ENCODE measurements at regions not wholly inside any gene's neighbourhood (a gene's known extent, or its start where the extent isn't known, plus 50 kb on each side); places are given as distances from the start of the nearest gene placed in this dataset.

DNA sequence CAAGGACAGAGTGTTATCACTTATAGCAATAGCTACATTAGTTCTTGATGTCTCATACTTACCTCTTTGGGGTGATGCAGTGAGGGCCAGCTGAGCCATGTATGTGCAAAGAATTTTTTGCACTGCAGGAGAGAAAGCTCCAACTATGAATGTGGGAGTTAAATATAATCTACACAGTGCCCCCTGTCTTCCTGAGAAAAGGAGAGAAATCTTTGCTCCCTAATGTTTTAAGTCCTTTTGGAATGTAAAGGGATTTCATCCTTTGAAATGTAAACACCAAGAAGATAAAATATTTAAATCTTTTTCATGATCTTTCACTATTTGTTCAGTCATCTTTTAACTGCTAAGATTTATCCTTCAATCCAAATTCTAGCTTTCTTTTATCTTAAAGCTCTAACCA is 822.1 kb downstream of the TENT5A start:
- Histone ChIP-seq H3K4me3 (ENCODE audit: low read length) (no peak overlapping the region), H3K27ac (ENCODE audit: low read depth, low read length) (no peak overlapping the region), H3K4me1 (ENCODE audit: insufficient read depth, low read length) (no peaks in the 10 kb centered on the region), H3K9ac (ENCODE audit: low read depth, low read length) (no peak overlapping the region), H3K9me3 (ENCODE audit: insufficient read depth, low read depth, low read length) (peaks cover 9% of the 10 kb centered on the region; the same call in 1 of the 2 replicates), H3K36me3 (ENCODE audit: insufficient read depth, low read length) (no peaks in the 10 kb centered on the region), H3K27me3 (ENCODE audit: insufficient read depth, low read length) (no peaks in the 10 kb centered on the region)

DNA sequence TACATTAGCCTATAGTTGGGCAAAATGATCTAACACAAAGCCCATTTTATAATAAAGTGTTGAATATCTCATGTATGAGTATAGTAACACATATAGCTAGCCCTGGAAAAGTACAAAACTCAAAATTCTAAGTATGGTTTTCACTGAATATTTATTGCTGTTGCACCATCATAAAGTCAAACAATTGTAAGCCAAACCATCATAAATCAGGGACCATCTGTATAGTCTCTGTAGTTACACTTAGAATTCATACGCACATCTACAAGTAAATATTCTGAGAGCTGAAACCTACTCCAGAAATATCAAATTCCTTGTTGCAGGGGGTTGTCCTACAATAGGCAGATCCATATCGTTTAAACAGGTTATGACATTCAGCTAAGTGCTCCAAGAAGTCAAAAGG is 817.3 kb downstream of the BCKDHB start:
- no peak overlapping the region for H3K27ac ChIP-seq (ENCODE audit: low read depth, low read length)
- no peaks in the 10 kb centered on the region for H3K27me3 ChIP-seq (ENCODE audit: insufficient read depth, low read length)
- H3K4me3 ChIP-seq (ENCODE audit: low read length), result no peak overlapping the region
- 96% methylated on average over 2 of the region's 2 CpGs for WGBS
- peaks cover 6% of the 10 kb centered on the region; the same call in 1 of the 2 replicates for H3K9me3 ChIP-seq (ENCODE audit: insufficient read depth, low read depth, low read length)
- no peaks in the 10 kb centered on the region for H3K4me1 ChIP-seq (ENCODE audit: insufficient read depth, low read length)
- no peaks in the 10 kb centered on the region for H3K36me3 ChIP-seq (ENCODE audit: insufficient read depth, low read length)
- H3K9ac ChIP-seq (ENCODE audit: low read depth, low read length), result no peak overlapping the region

DNA sequence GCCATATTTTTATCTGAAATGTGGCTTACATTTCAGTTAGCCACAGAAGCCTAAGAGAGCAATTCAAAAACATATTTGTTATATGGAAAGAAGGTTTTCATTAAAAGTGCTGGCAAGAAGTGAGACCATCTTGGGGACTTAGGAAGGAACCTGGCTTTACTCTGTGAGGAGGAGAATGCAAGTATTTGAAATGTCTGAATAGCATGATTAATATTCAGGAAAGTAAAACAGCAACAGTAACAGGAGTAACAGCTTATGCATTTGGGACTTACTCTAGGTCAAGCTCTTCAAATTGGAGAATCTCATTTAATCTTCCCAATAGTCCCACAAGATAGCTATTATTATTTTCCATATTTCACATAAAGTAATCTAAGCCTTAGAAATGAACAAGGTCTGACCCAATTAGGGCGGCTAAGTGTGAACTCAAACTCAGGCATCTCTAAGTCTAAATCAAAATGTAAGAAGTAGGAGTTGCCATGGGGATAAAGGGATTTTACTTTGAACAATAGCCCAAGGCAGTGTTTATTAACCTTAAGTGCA is 816.5 kb downstream of the BCKDHB start:
- H3K36me3 ChIP-seq (ENCODE audit: insufficient read depth, low read length), result no peaks in the 10 kb centered on the region
- no peak overlapping the region for H3K27ac ChIP-seq (ENCODE audit: low read depth, low read length)
- WGBS, result 93% methylated on average over 1 of the region's 1 CpG
- H3K9ac ChIP-seq (ENCODE audit: low read depth, low read length), result no peak overlapping the region
- no peak overlapping the region for H3K4me3 ChIP-seq (ENCODE audit: low read length)
- no peaks in the 10 kb centered on the region for H3K27me3 ChIP-seq (ENCODE audit: insufficient read depth, low read length)
- peaks cover 6% of the 10 kb centered on the region; the same call in 1 of the 2 replicates for H3K9me3 ChIP-seq (ENCODE audit: insufficient read depth, low read depth, low read length)
- H3K4me1 ChIP-seq (ENCODE audit: insufficient read depth, low read length), result no peaks in the 10 kb centered on the region

DNA sequence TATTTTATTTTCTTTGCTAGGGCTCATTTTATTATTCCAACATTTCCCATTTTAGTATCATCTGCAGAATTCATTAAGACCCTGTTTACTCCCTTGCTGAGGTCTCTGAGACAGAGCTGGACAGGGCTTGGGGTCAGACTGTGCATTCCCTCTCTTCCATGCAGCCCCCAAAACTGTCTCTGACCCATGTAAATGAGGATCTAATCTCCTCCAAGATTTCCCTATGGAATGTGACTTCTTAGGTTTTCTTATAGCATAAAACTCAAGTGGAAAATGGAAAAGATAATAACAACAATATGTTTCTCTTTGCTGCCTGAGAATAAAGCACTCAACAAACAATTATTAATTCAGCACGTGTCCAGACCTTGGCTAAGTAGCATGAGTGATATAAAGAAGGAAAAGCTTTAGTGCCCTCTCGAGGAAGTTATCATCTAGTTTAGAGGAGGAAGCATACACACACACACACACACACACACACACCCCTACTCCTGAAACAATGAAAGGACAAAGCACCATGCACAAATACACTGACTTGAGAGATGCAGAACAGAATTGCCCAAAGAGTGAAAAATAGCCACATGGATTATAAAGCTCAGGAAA is 815.5 kb downstream of the BCKDHB start:
- no peak overlapping the region for H3K27ac ChIP-seq (ENCODE audit: low read depth, low read length)
- no peak overlapping the region for H3K4me3 ChIP-seq (ENCODE audit: low read length)
- peaks cover 5% of the 10 kb centered on the region; the same call in 1 of the 2 replicates for H3K9me3 ChIP-seq (ENCODE audit: insufficient read depth, low read depth, low read length)
- H3K9ac ChIP-seq (ENCODE audit: low read depth, low read length), result no peak overlapping the region
- no peaks in the 10 kb centered on the region for H3K4me1 ChIP-seq (ENCODE audit: insufficient read depth, low read length)
- no CpG with 5 or more reads among the region's 2 CpGs for WGBS
- H3K27me3 ChIP-seq (ENCODE audit: insufficient read depth, low read length), result no peaks in the 10 kb centered on the region
- no peaks in the 10 kb centered on the region for H3K36me3 ChIP-seq (ENCODE audit: insufficient read depth, low read length)

DNA sequence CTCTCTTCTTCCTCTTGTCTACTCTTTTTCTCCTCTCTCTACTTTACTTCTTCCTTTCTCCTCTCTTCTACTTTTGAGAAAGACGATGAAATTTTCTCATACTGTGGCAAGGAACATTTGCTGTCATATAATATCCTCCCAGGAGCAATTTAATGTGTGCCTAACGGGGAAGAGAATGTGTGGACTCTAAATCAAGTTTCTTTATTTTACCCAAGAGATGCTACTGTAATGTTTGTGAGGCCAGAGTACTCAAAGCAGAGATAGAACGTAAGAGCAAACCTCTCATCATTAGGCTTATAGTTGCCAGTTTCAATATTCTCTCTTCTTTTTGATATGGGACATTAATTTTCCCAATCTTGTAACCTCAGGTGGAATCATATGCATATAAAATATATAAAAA is 801.4 kb downstream of the BCKDHB start:
- H3K27me3 ChIP-seq (ENCODE audit: insufficient read depth, low read length), result no peaks in the 10 kb centered on the region
- no peaks in the 10 kb centered on the region for H3K9me3 ChIP-seq (ENCODE audit: insufficient read depth, low read depth, low read length)
- H3K4me1 ChIP-seq (ENCODE audit: insufficient read depth, low read length), result no peaks in the 10 kb centered on the region
- no peaks in the 10 kb centered on the region for H3K36me3 ChIP-seq (ENCODE audit: insufficient read depth, low read length)
- no peak overlapping the region for H3K9ac ChIP-seq (ENCODE audit: low read depth, low read length)
- H3K27ac ChIP-seq (ENCODE audit: low read depth, low read length), result no peak overlapping the region
- 90% methylated on average over 2 of the region's 3 CpGs for WGBS
- H3K4me3 ChIP-seq (ENCODE audit: low read length), result no peak overlapping the region

DNA sequence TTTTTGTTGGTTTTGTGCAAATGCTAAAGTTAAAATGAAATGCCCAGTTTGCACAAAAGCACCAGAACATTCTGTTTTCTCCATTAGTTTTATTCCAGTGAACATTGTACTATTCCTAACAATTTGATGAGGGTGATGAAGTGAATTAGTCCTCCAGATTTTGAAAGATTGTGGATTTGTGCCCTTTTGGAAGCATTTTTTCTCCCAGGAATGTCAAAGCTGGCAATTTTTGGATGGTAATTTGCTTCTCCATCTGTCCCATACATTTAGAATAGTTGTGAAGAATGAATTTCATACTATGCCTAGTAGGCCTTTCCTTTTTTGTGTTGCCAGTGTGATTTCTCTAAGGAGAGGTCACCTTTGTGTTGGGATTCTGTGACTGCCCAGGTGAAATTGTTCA is 797.2 kb downstream of the BCKDHB start:
- Histone ChIP-seq H3K27me3 (ENCODE audit: insufficient read depth, low read length) (no peaks in the 10 kb centered on the region), H3K36me3 (ENCODE audit: insufficient read depth, low read length) (no peaks in the 10 kb centered on the region), H3K27ac (ENCODE audit: low read depth, low read length) (no peak overlapping the region), H3K9ac (ENCODE audit: low read depth, low read length) (no peak overlapping the region), H3K4me1 (ENCODE audit: insufficient read depth, low read length) (no peaks in the 10 kb centered on the region), H3K9me3 (ENCODE audit: insufficient read depth, low read depth, low read length) (peaks cover 15% of the 10 kb centered on the region), H3K4me3 (ENCODE audit: low read length) (no peak overlapping the region)

DNA sequence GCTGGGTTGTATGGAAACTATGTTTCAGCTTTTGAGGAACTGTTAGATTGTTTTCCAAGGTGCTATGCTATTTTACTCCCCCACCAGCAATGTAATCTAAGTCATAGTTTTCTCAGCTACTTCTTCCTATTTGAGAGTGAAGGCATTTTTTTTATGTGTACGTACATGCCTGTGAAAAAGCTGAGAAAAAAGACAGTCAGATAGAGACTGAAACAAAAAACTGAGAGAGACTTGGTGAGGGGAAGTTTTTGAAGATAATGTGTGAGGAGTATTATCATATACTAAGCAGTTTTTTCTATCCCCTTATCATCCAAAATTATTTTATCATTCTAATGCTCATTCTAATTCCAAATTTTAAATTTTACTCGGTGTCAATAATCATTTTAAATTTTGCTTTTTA is 780.0 kb downstream of the BCKDHB start:
- H3K9me3 ChIP-seq (ENCODE audit: insufficient read depth, low read depth, low read length), result no peaks in the 10 kb centered on the region

DNA sequence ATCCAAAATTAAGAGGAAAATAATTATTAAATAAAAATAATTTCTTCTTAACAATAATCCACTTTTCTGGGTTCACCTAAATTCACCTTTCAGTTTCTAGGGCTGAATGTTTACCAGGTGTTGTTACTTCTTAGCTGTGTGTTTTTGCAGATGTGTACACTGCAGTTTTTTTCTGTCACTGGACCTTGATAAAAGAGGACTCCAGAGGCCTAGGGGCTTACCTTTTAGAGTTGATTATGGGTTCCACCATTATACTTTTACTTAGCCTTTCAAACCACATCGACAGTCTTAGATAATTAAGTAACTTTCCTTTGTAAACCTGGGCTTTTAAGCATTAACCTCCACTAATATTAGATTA is 766.5 kb downstream of the BCKDHB start:
- Histone ChIP-seq H3K27ac (ENCODE audit: low read depth, low read length) (no peak overlapping the region), H3K4me3 (ENCODE audit: low read length) (no peak overlapping the region)

More for the DNA sequence above, 780.0 kb downstream of the BCKDHB start:
- Histone ChIP-seq H3K27ac (ENCODE audit: low read depth, low read length) (no peak overlapping the region), H3K9ac (ENCODE audit: low read depth, low read length) (no peak overlapping the region), H3K27me3 (ENCODE audit: insufficient read depth, low read length) (no peaks in the 10 kb centered on the region), H3K4me3 (ENCODE audit: low read length) (no peak overlapping the region), H3K36me3 (ENCODE audit: insufficient read depth, low read length) (no peaks in the 10 kb centered on the region), H3K4me1 (ENCODE audit: insufficient read depth, low read length) (no peaks in the 10 kb centered on the region)
- 100% methylated on average over 1 of the region's 2 CpGs for WGBS

DNA sequence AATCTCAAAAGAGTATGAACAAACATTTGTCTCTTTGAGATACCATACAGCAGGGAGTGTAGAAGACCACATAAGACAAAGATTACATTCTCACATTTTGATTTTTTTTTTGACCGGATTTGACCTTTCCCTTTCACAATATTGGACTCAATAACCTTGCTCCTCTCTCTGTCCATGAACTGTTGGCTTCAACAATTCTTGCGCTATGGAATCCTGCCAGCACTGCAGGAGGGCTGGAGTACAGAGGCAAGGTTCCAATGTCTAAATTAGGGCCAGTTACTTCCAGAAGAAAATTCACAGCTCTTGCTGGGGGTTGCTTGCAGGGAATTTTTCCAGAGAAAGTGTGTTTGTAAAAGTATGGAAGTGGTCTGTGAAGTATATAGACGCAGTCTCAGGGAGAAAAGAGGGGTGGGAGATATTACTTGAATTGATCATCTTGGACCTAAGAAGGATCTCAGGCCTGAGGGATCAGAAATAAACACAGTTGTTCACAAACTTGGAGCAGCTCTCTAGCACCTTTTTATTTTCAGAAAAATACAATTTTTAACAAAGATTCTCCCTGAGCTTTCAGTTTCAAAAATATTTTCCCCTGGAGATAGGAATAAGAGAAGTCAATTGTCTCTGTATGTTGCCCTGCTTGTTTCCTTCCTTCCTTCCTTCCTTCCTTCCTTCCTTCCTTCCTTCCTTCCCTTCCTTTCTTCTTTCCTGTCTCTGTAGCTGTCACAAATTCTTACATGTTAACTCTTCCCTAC is 765.9 kb downstream of the BCKDHB start:
- H3K27ac ChIP-seq (ENCODE audit: low read depth, low read length), result no peak overlapping the region
- H3K9me3 ChIP-seq (ENCODE audit: insufficient read depth, low read depth, low read length), result no peaks in the 10 kb centered on the region
- no peaks in the 10 kb centered on the region for H3K4me1 ChIP-seq (ENCODE audit: insufficient read depth, low read length)
- no peak overlapping the region for H3K4me3 ChIP-seq (ENCODE audit: low read length)
- WGBS, result 93% methylated on average over 3 of the region's 3 CpGs
- no peaks in the 10 kb centered on the region for H3K36me3 ChIP-seq (ENCODE audit: insufficient read depth, low read length)
- H3K27me3 ChIP-seq (ENCODE audit: insufficient read depth, low read length), result no peaks in the 10 kb centered on the region
- no peak overlapping the region for H3K9ac ChIP-seq (ENCODE audit: low read depth, low read length)

More for the DNA sequence above, 766.5 kb downstream of the BCKDHB start:
- H3K9ac ChIP-seq (ENCODE audit: low read depth, low read length), result no peak overlapping the region
- H3K9me3 ChIP-seq (ENCODE audit: insufficient read depth, low read depth, low read length), result no peaks in the 10 kb centered on the region
- H3K27me3 ChIP-seq (ENCODE audit: insufficient read depth, low read length), result no peaks in the 10 kb centered on the region
- no peaks in the 10 kb centered on the region for H3K4me1 ChIP-seq (ENCODE audit: insufficient read depth, low read length)
- 100% methylated on average over 1 of the region's 1 CpG for WGBS
- H3K36me3 ChIP-seq (ENCODE audit: insufficient read depth, low read length), result no peaks in the 10 kb centered on the region

DNA sequence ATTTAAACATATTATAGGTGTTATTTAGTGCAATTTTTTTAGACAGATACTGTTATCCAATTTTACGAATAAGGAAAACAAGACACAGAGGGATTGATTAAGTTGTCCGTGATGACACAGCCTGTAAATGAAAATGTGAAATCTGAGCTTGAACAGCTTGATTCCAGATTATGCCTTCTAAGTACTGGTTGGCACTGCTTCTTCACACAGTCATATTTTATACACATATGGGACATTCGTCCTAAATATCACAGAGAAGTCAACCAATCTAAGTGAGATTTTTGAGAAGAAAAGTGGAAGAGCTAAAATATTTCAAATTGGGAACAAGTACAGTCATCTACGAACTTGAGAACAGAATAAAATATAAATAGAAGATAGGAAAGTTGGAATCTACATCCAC is 756.3 kb downstream of the BCKDHB start:
- Histone ChIP-seq H3K4me1 (ENCODE audit: insufficient read depth, low read length) (no peaks in the 10 kb centered on the region), H3K27ac (ENCODE audit: low read depth, low read length) (no peak overlapping the region), H3K9me3 (ENCODE audit: insufficient read depth, low read depth, low read length) (no peaks in the 10 kb centered on the region), H3K4me3 (ENCODE audit: low read length) (no peak overlapping the region), H3K27me3 (ENCODE audit: insufficient read depth, low read length) (no peaks in the 10 kb centered on the region), H3K9ac (ENCODE audit: low read depth, low read length) (no peak overlapping the region), H3K36me3 (ENCODE audit: insufficient read depth, low read length) (no peaks in the 10 kb centered on the region)
- 96% methylated on average over 2 of the region's 4 CpGs for WGBS

DNA sequence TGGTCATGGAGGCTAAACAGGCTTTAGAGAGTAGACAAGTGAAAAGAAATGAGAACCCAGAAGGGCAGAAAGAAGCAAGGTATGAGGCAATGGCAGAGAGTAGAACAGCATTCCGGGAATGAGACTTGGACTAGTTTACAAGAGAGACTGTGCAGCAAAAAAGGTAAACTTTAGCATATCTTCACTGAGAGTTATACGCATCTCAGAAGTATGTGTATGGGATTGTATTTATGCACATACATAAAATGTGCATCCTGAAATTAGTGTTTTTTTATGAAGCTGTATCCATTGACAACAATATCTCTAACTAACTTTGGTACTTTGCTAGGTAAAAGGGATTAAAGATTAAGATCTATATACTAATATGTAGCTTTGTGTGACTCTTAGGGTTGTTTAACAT is 753.6 kb downstream of the BCKDHB start:
- Histone ChIP-seq H3K9ac (ENCODE audit: low read depth, low read length) (no peak overlapping the region), H3K9me3 (ENCODE audit: insufficient read depth, low read depth, low read length) (no peaks in the 10 kb centered on the region; the same call in 1 of the 2 replicates), H3K4me3 (ENCODE audit: low read length) (no peak overlapping the region), H3K27me3 (ENCODE audit: insufficient read depth, low read length) (no peaks in the 10 kb centered on the region), H3K4me1 (ENCODE audit: insufficient read depth, low read length) (no peaks in the 10 kb centered on the region), H3K27ac (ENCODE audit: low read depth, low read length) (no peak overlapping the region), H3K36me3 (ENCODE audit: insufficient read depth, low read length) (no peaks in the 10 kb centered on the region)
- 93% methylated on average over 1 of the region's 2 CpGs for WGBS
